ENCODE measurements at regions not wholly inside any gene's neighbourhood (a gene's known extent, or its start where the extent isn't known, plus 50 kb on each side); places are given as distances from the start of the nearest gene placed in this dataset.

- Histone ChIP-seq H3K9me3 (ENCODE audit: control extremely low read depth in 1 of 5, control insufficient read depth in 4 of 5, insufficient read depth in 2 of 5, low read depth in 1 of 5, low read length in 4 of 5) (no peaks in the 10 kb centered on the region), H3K4me3 (ENCODE audit: control insufficient read depth in 1 of 7, extremely low read depth in 1 of 7, insufficient read depth in 4 of 7, low read depth in 2 of 7, low read length in 6 of 7) (no peak overlapping the region), H3K27ac (ENCODE audit: insufficient read depth in 1 of 2, low read depth in 1 of 2, low read length in 2 of 2, poor library complexity in 1 of 2, severe bottlenecking in 2 of 2) (no peak overlapping the region), H3K36me3 (ENCODE audit: control insufficient read depth in 4 of 4, insufficient read depth in 4 of 4, low read length in 3 of 4) (no peaks in the 10 kb centered on the region), H3K27me3 (replicated peaks in 2 of 5; ENCODE audit: control insufficient read depth in 4 of 5, insufficient read depth in 5 of 5, low read length in 4 of 5) (no peaks in the 10 kb centered on the region), H3K4me1 (ENCODE audit: control extremely low read depth in 1 of 4, control insufficient read depth in 4 of 4, insufficient read depth in 4 of 4, low read length in 3 of 4) (no peaks in the 10 kb centered on the region)
- no peak for DNase-seq
- ChIA-PET POLR2A (no interaction called here), CTCF (no interaction called here)
Observed at GRCh38 chr4:64551125-64551524, 141.9 kb upstream of the TECRL start.

- Histone ChIP-seq H3K27me3 (replicated peaks in 2 of 5; ENCODE audit: control insufficient read depth in 4 of 5, insufficient read depth in 5 of 5, low read length in 4 of 5) (no peaks in the 10 kb centered on the region), H3K4me1 (ENCODE audit: control extremely low read depth in 1 of 4, control insufficient read depth in 4 of 4, insufficient read depth in 4 of 4, low read length in 3 of 4) (no peaks in the 10 kb centered on the region), H3K36me3 (ENCODE audit: control insufficient read depth in 4 of 4, insufficient read depth in 4 of 4, low read length in 3 of 4) (no peaks in the 10 kb centered on the region), H3K27ac (ENCODE audit: insufficient read depth in 1 of 2, low read depth in 1 of 2, low read length in 2 of 2, poor library complexity in 1 of 2, severe bottlenecking in 2 of 2) (no peak overlapping the region), H3K4me3 (ENCODE audit: control insufficient read depth in 1 of 7, extremely low read depth in 1 of 7, insufficient read depth in 4 of 7, low read depth in 2 of 7, low read length in 6 of 7) (no peak overlapping the region), H3K9me3 (ENCODE audit: control extremely low read depth in 1 of 5, control insufficient read depth in 4 of 5, insufficient read depth in 2 of 5, low read depth in 1 of 5, low read length in 4 of 5) (no peaks in the 10 kb centered on the region)
- POLR2A ChIA-PET = no interaction called here
- CTCF ChIA-PET = no interaction called here
- 95% methylated on average over 12 of the region's 15 CpGs for WGBS (ENCODE audit: insufficient coverage)
- no peak for DNase-seq
Observed at GRCh38 chr4:64545593-64545992, 136.3 kb upstream of the TECRL start.

GRCh38 chr4:64539234-64539849 is 130.1 kb upstream of the TECRL start:
- ChIA-PET CTCF (interaction anchor here (1.0 to 1.6 kb wide), 3 partner anchors 12 to 17 kb away, joined by 3 to 10 read pairs (median 3); no protein-coding TSS in a partner anchor), POLR2A (no interaction called here)
- Histone ChIP-seq H3K36me3 (ENCODE audit: control insufficient read depth in 4 of 4, insufficient read depth in 4 of 4, low read length in 3 of 4) (no peaks in the 10 kb centered on the region), H3K4me1 (ENCODE audit: control extremely low read depth in 1 of 4, control insufficient read depth in 4 of 4, insufficient read depth in 4 of 4, low read length in 3 of 4) (no peaks in the 10 kb centered on the region), H3K9me3 (ENCODE audit: control extremely low read depth in 1 of 5, control insufficient read depth in 4 of 5, insufficient read depth in 2 of 5, low read depth in 1 of 5, low read length in 4 of 5) (no peaks in the 10 kb centered on the region), H3K27me3 (replicated peaks in 2 of 5; ENCODE audit: control insufficient read depth in 4 of 5, insufficient read depth in 5 of 5, low read length in 4 of 5) (peaks cover 0 to 3% (median 0%) of the 10 kb centered on the region in 5 experiments), H3K4me3 (ENCODE audit: control insufficient read depth in 1 of 7, extremely low read depth in 1 of 7, insufficient read depth in 4 of 7, low read depth in 2 of 7, low read length in 6 of 7) (no peak overlapping the region), H3K27ac (ENCODE audit: insufficient read depth in 1 of 2, low read depth in 1 of 2, low read length in 2 of 2, poor library complexity in 1 of 2, severe bottlenecking in 2 of 2) (no peak overlapping the region)
- whole genome bisulfite sequencing (ENCODE audit: insufficient coverage) = no CpG with 5 or more reads among the region's 4 CpGs
- peak; percentile 44 to 71 (median 65) for DNase-seq

- Histone ChIP-seq H3K36me3 (ENCODE audit: control insufficient read depth in 4 of 4, insufficient read depth in 4 of 4, low read length in 3 of 4) (no peaks in the 10 kb centered on the region), H3K27ac (ENCODE audit: insufficient read depth in 1 of 2, low read depth in 1 of 2, low read length in 2 of 2, poor library complexity in 1 of 2, severe bottlenecking in 2 of 2) (no peak overlapping the region), H3K9me3 (ENCODE audit: control extremely low read depth in 1 of 5, control insufficient read depth in 4 of 5, insufficient read depth in 2 of 5, low read depth in 1 of 5, low read length in 4 of 5) (no peaks in the 10 kb centered on the region), H3K4me3 (ENCODE audit: control insufficient read depth in 1 of 7, extremely low read depth in 1 of 7, insufficient read depth in 4 of 7, low read depth in 2 of 7, low read length in 6 of 7) (no peak overlapping the region), H3K27me3 (replicated peaks in 2 of 5; ENCODE audit: control insufficient read depth in 4 of 5, insufficient read depth in 5 of 5, low read length in 4 of 5) (peaks cover 0 to 5% (median 0%) of the 10 kb centered on the region in 5 experiments), H3K4me1 (ENCODE audit: control extremely low read depth in 1 of 4, control insufficient read depth in 4 of 4, insufficient read depth in 4 of 4, low read length in 3 of 4) (no peaks in the 10 kb centered on the region)
- DNase-seq = peak in 2 of 3 donors; percentile 4 to 13
- CTCF ChIA-PET = interaction anchor here (1.1 to 1.6 kb wide), 2 partner anchors 11 to 16 kb away, joined by 3 to 10 read pairs; no protein-coding TSS in a partner anchor
- WGBS (ENCODE audit: insufficient coverage) = 79% methylated on average over 5 of the region's 8 CpGs
- POLR2A ChIA-PET = no interaction called here
Observed at GRCh38 chr4:64538219-64538618, 129.0 kb upstream of the TECRL start.

- no peak overlapping the region for H3K27ac ChIP-seq (ENCODE audit: insufficient read depth in 1 of 2, low read depth in 1 of 2, low read length in 2 of 2, poor library complexity in 1 of 2, severe bottlenecking in 2 of 2)
- ChIA-PET POLR2A (no interaction called here), CTCF (no interaction called here)
- H3K27me3 ChIP-seq (replicated peaks in 2 of 5; ENCODE audit: control insufficient read depth in 4 of 5, insufficient read depth in 5 of 5, low read length in 4 of 5) = peaks cover 0 to 6% (median 0%) of the 10 kb centered on the region in 5 experiments
- H3K4me1 ChIP-seq (ENCODE audit: control extremely low read depth in 1 of 4, control insufficient read depth in 4 of 4, insufficient read depth in 4 of 4, low read length in 3 of 4) = no peaks in the 10 kb centered on the region
- 94% methylated on average over 3 of the region's 3 CpGs for WGBS (ENCODE audit: insufficient coverage)
- H3K9me3 ChIP-seq (ENCODE audit: control extremely low read depth in 1 of 5, control insufficient read depth in 4 of 5, insufficient read depth in 2 of 5, low read depth in 1 of 5, low read length in 4 of 5) = no peaks in the 10 kb centered on the region
- no peak overlapping the region for H3K4me3 ChIP-seq (ENCODE audit: control insufficient read depth in 1 of 7, extremely low read depth in 1 of 7, insufficient read depth in 4 of 7, low read depth in 2 of 7, low read length in 6 of 7)
- DNase-seq = no peak
- no peaks in the 10 kb centered on the region for H3K36me3 ChIP-seq (ENCODE audit: control insufficient read depth in 4 of 4, insufficient read depth in 4 of 4, low read length in 3 of 4)
Observed at GRCh38 chr4:64533637-64534036, 124.4 kb upstream of the TECRL start.

- no peak for DNase-seq
- ChIA-PET CTCF (no interaction called here), POLR2A (no interaction called here)
- 60% methylated on average over 1 of the region's 2 CpGs for WGBS (ENCODE audit: insufficient coverage)
- Histone ChIP-seq H3K4me3 (ENCODE audit: control insufficient read depth in 1 of 7, extremely low read depth in 1 of 7, insufficient read depth in 4 of 7, low read depth in 2 of 7, low read length in 6 of 7) (no peak overlapping the region), H3K27me3 (replicated peaks in 2 of 5; ENCODE audit: control insufficient read depth in 4 of 5, insufficient read depth in 5 of 5, low read length in 4 of 5) (peaks cover 0 to 6% (median 0%) of the 10 kb centered on the region in 5 experiments), H3K27ac (ENCODE audit: insufficient read depth in 1 of 2, low read depth in 1 of 2, low read length in 2 of 2, poor library complexity in 1 of 2, severe bottlenecking in 2 of 2) (no peak overlapping the region), H3K9me3 (ENCODE audit: control extremely low read depth in 1 of 5, control insufficient read depth in 4 of 5, insufficient read depth in 2 of 5, low read depth in 1 of 5, low read length in 4 of 5) (no peaks in the 10 kb centered on the region), H3K4me1 (ENCODE audit: control extremely low read depth in 1 of 4, control insufficient read depth in 4 of 4, insufficient read depth in 4 of 4, low read length in 3 of 4) (no peaks in the 10 kb centered on the region), H3K36me3 (ENCODE audit: control insufficient read depth in 4 of 4, insufficient read depth in 4 of 4, low read length in 3 of 4) (no peaks in the 10 kb centered on the region)
Observed at GRCh38 chr4:64533159-64533558, 123.9 kb upstream of the TECRL start.

GRCh38 chr4:64520421-64520820 is 111.2 kb upstream of the TECRL start:
- 50% methylated on average over 1 of the region's 2 CpGs for WGBS (ENCODE audit: insufficient coverage)
- Histone ChIP-seq H3K4me1 (ENCODE audit: control extremely low read depth in 1 of 4, control insufficient read depth in 4 of 4, insufficient read depth in 4 of 4, low read length in 3 of 4) (no peaks in the 10 kb centered on the region), H3K27me3 (replicated peaks in 2 of 5; ENCODE audit: control insufficient read depth in 4 of 5, insufficient read depth in 5 of 5, low read length in 4 of 5) (no peaks in the 10 kb centered on the region), H3K36me3 (ENCODE audit: control insufficient read depth in 4 of 4, insufficient read depth in 4 of 4, low read length in 3 of 4) (no peaks in the 10 kb centered on the region), H3K27ac (ENCODE audit: insufficient read depth in 1 of 2, low read depth in 1 of 2, low read length in 2 of 2, poor library complexity in 1 of 2, severe bottlenecking in 2 of 2) (no peak overlapping the region), H3K9me3 (ENCODE audit: control extremely low read depth in 1 of 5, control insufficient read depth in 4 of 5, insufficient read depth in 2 of 5, low read depth in 1 of 5, low read length in 4 of 5) (no peaks in the 10 kb centered on the region), H3K4me3 (ENCODE audit: control insufficient read depth in 1 of 7, extremely low read depth in 1 of 7, insufficient read depth in 4 of 7, low read depth in 2 of 7, low read length in 6 of 7) (no peak overlapping the region)
- ChIA-PET CTCF (no interaction called here), POLR2A (no interaction called here)
- DNase-seq = no peak

Measured in common myeloid progenitor, CD34-positive (primary cell).